DMS114 treated with DMSO at 0.1 percent for 48 hours (cell line): ENCODE measurements at regions not wholly inside any gene's neighbourhood (a gene's known extent, or its start where the extent isn't known, plus 50 kb on each side); places are given as distances from the start of the nearest gene placed in this dataset.

Experiments
- DNase-seq: peaks from one replicate; lab custom pipeline; 2025; ENCODE audit not compliant: unreplicated experiment; lab: John Stamatoyannopoulos, UW

DNA sequence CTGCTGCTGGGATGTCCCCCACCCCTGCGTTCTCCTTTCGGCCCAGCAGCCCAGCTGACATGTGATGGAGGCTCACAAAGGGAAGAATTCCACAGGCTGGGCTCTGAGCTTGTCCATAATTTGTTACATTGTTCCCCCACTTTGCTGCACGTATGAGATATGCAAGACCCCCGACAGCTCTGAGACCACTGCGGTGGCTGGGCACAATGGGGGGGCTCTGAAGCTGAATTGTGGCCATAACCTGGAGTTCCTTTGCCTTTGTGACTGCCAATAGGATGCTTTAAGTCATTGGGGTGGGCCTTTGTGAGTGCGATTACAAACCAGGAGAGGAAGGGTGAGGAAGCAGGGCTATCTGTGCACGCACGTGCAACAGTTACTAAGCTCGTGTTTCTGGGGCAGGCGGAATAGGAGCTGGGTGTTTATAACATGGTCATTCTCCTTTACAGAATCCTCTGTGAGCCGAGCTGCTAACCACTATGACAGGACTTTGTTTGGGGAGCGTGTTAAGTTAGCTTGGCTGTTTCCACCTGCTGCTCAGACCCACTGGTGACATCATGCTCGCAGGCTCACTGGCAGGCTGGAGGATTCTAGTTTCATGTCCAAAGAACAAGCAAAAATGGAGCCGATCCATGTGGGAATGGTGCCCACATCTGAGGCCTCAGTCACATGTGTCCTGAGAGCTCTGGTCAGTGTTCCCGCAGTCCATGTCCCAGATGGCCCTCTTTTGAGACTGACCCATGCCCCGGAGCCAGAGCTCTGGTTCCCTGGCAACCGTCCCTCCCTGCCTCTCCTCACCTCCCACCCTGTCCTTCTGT lies 208.3 kb upstream of the SALL1 start:
- DNase-seq = no peak

DNA sequence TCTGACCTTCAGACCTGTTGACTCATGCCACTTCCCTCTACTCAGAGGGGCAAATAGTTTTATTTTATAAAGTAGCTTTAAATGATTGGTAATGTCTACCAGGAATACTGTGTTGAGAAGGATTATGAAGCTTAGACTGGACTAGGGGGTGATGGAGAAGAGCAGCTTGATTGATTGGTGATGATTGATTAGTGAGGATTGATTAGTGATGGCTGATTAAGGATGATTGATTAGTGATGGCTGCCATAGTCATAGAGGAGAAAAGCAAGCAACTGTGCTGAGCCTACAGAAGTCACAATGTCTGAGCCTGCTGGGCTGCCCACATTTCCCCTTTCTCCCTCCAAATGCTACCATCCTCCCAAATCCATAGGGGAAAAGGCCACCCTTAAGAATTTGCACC lies 206.8 kb upstream of the SALL1 start:
- no peak for DNase-seq

DNA sequence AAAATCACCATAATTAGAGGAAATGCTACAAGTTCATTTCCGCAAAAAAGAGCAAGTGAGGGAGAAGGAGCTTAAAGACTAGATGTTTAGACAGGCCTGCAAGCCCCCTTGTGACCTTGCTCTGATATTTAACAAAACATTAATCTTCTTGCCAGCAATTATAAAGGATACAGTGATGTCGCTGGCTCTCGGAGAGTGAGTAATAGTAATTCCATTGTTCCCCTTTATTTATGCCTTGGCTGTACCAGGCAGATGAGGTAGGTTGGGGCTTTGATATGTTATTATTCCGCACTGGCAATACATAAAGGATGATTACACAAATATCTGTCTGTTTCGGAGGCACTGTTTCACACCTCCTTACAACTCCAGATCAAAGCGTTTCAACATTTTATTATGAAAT lies 204.8 kb upstream of the SALL1 start:
- DNase-seq = no peak

DNA sequence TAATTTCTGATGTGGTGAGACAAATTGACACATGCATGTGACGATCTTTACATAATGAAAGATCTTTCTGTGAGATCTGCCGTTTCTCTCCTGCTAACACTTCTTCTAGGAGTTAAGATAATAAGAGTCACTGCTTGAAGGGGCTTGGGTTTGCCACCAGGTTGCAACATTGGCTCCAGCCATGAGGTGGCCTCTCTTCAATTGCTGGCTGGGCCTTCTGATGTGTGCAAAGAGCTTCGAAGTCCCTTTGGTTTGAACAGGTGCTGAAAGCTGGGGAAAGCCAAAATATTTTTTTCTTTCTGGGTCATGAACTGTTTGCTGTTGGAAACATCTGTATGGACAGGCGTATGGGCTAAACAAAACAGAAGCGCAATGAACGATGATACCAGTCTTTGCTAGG lies 204.1 kb upstream of the SALL1 start:
- DNase-seq = no peak

DNA sequence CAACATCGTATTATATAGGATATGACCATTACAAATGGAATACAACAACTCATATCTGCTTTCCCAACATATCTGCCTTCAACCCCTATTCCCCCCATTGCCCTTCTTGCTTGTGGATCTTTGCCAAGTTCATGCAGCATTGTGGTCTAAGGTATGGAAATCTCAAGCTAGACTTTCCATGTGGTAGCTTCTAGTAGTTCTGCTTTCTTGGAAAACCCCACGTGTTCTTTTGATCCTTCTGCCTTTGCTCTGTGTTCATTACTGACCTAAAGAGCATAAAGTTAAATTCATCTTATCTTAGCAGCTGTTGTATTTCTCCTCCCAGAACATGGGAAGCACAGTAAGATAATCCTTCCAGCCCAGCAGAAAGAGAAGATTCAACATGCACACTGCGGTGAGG lies 202.0 kb upstream of the SALL1 start:
- DNase-seq = no peak

DNA sequence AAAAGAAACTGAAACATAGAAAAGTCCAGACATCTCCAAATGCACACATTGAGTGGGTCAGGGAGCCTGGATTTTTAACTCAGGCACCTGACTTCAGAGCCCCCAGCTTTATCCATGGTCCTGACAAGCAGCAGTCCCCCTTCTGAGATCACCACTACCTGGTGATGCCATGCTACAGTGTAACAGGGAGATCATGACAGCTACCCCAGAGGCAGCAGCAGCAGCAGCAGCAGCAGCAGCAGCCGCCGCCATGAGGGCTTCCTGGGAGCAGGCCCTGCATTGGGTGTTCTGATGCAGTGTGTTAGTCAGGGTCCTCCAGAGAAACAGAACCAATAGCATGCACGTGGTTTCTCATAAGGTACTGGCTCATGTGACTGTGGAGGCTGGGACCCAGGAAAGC lies 198.6 kb upstream of the SALL1 start:
- no peak for DNase-seq

DNA sequence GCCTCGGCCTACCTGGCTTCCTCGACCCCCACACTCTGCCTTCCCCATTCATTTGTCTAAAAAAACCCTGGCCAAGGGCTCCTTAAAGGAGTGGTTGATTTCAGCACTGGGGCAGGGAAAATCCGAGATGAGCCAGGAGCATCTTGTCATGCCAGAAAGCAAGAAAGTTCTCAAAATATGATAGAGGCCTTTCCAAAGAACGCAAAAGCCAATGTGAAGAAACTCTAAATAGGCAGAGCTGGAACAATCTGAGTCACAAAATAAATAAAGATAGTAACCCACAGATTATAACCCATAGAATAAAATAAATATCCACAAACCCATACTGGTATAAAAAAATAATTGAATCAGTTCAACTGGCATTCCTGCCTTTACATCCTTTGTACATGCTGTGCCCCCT lies 192.3 kb upstream of the SALL1 start:
- DNase-seq = no peak

DNA sequence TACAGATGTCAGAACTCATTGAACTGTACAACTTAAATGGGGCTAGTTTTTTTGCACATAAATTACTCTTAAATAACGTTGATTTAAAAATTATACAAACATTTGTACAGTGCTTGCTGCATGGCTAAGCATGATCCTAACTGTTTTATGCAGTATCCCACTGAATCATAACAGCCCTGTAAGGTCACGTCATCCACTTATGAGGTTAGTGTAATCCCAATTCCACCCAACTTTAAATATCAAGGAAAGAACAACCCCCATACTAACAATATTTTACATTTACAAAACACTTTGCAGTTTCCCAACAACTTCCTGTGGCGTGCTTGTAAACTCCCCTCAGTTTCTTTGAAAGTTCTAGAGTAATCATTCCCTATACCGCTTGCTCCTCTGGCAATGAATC lies 190.1 kb upstream of the SALL1 start:
- DNase-seq = no peak

DNA sequence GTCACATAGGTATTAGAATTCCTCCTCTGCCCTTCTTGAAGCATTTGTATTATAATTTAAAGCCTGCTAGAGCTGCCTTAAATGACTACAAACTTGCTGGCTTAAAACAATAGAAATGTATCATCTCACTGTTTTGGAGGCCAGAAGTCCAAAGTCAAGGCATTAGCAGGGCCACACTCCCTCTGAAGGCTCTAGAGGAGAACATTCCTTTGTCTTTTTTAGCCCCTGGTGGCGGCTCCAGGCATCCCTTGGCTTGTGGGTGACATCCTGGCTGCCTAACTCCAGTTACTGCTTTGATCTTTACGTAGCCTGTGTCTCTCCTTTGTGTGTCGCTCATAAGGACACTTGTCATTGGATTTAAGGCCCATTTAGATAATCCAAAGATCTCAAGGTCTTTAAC lies 186.6 kb upstream of the SALL1 start:
- no peak for DNase-seq

DNA sequence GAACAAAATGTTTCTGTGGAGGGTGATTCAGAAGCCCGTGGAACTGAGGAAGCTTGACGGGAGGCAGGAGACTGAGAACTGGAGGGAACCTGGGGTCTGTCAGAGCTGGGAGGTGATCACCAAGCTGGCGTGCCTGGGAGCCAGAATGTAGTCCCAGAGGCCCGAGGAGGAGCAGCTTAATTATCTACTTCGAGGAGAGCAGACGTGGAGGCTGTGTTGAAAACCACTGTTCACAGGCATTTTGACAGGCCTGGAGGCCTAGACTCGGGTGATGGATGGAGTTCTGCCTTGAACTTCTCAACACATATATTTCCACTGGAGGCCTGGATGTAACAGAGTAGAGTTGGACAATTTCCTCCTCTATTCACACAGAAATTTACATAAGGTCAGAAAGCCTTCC lies 177.7 kb upstream of the SALL1 start:
- no peak for DNase-seq

DNA sequence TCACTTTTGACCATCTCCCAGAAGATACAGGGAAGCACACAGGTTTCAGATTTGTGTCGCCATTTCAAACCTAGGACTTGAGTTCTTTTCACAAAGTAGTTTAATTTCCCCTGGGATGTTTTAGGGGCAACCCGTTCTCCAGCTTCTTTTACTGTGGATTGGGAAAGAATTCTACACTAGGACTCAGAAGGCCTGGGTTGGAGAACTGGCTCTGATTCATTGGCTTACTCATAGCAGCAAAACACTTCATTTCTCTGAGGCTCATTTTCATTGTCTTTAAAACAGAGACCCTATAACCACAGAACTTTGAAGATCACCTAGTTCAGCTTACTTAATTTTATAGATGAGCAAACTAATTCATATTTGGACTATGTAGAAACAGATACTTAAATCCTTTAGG lies 175.9 kb upstream of the SALL1 start:
- no peak for DNase-seq

DNA sequence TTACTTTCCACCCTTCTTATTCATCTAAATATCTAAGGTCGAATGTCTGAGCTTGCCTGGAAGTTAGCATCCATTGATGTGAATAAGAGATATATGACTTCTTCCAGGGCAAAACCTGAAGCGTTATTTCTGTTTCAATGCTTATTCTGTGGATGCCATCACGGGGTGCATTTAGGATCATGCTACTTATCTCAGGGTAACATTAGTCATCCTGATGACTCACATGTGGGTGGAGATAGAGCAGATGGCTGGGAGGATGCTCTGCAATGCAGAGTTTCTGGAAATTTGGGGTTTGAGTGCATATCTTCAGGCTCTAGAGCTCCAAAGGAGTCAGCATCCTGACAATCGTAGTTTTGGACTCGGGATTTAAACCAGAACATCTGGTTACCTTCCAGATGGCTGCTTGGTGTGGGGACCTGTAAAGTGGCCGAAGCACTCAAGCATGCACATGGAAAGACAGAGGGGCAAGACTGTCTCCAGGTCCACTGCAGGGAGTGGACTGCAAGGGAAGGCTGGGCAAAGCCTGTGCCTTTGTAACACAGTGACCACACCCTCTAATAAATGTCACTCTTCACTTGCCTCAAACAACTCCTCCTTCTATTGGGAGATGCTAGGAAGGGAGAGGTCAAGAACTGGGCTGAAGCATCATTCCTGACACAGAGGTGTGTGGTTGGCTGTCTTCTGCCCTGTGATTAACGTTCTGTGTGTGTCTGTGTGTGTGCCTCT lies 175.2 kb upstream of the SALL1 start:
- DNase-seq = no peak

DNA sequence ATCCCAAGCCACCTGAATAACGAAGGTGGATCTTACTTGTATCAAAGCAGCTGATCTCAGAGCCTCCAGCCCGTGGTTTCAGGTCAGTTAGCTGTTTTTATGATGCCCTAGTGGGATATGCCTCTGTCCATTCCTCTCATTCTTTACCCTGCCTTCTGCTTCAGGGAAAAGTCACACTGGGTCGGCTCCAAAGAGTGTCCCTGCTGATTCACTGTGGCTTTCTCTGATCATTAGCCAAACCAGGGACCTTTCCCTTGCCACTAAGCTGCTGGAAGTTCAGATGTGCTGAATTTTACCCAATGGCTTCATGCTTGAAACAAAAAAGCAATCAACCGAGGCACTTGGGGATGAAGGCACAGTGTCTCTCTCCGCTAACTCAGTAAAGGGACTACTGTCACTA lies 170.2 kb upstream of the SALL1 start:
- DNase-seq = no peak

DNA sequence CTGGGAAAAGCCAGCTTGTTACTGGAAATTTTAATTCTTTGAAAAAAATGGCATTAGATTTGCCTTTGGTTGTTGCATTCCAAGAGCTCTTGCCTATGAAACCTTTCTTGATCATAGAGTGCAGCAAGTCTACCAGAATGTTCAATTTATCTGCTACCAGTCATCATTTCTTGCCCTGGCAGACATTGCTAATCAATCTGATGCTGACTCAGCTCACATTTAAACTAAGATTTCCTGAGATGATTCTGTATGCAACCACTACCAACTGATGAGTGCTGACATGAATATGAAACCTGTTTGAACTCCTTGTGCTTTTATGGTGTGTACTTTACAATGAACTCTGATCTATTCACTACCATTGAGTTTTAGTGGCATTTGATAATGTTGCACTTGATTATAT lies 166.5 kb upstream of the SALL1 start:
- no peak for DNase-seq

DNA sequence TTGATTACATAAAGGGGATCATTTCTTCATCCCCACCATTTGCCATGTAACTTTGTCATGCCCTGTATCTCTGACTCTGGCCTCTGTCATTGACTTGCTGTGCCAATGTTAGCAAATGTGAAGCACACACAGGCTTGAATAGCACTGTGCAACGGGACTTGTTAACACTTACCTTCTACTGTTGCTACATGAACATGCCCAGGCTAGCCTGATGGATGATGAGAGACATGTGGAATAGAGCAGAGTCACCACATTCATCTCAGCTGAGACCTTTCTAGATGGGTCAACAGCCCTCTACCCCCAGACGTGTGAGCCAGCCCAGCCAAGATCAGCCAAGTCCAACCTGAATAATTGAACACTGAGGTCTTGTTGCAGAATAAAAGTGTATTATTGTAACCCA lies 162.1 kb upstream of the SALL1 start:
- DNase-seq = no peak

DNA sequence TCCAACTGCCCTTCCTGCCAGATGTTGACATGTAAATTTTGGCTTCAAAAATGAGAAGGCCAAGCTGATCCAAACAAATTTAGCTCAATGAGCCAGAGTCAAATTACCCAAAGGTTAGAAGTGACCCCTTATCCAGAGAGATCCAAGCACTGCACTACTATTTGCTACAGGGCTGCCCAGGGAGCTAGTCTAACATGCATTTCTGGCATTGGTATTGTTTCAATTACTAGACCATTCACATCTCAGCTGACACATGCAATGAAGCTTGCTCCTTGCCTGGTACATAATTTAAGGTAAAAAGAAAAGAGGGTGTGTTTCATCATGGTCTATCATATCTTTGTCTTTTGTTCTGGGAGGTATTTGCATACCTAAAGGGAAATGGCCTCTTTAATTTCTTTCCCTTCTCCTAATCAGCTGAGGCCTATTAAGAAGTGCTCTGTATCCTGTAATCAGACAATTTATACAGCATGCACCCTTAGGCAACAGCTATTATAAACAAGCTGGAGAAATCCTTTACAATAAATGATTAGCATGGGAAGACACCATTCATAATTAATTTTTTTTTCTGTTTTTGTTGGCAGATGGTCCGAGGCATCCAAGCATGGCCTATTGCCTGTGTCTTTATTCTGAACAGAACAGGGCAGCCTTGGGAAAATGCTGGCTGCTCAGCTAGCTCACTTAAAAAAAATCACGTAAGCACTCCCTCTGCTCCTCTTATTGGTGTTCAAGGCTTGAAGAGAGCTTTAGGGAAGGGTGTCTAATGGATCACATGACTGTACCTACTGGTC lies 161.5 kb upstream of the SALL1 start:
- no peak for DNase-seq

DNA sequence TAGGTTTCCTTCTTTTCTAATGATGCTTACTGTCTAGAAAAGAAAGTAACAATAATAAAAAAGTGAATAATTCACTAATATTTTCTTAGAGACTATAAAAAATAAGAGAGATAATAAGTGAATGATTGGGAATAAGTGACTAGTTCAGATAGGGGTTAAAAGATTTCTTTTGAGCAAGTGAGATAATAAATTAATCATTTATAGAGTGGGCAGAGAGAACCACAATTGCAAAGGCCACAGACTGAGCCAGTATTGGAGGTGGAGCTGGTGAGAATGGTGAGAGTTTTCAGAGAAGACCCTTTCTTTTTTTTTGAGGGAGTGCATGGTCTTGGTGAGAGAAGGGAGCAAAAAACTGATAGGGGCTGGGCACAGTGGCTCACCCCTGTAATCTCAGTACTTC lies 159.1 kb upstream of the SALL1 start:
- DNase-seq = no peak

DNA sequence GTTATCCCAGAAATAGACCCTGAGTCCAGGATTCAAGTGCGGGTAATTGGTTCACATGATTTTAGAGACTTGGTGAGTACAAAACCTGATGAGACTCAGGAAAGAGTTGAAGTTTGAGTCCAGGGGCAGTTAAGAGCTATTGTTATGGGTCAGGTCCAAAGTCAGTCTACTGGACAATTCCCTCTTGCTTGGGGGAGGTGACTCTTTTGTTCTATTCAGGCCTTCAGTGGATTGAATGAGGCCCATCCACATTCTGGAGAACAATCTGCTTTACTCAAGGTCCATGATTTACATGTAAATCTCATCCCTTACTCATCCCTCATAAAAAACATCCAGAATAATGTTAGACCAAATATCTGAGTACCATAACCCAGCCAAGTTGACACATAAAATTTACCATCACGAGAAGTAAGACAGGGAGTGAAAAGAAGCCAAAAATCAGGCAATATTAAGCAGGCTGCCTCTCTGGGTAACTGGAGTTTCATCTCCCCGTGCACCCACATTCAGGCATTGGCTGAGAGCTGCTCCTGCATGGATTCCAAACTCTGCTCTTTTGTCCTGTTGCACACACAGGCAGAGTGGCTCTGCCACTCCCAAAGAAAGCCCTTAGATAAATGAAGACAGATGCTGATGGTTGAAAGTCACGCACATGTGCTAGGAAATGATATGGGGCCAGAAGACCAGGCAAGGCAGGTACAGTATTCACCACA lies 156.0 kb upstream of the SALL1 start:
- DNase-seq = no peak

DNA sequence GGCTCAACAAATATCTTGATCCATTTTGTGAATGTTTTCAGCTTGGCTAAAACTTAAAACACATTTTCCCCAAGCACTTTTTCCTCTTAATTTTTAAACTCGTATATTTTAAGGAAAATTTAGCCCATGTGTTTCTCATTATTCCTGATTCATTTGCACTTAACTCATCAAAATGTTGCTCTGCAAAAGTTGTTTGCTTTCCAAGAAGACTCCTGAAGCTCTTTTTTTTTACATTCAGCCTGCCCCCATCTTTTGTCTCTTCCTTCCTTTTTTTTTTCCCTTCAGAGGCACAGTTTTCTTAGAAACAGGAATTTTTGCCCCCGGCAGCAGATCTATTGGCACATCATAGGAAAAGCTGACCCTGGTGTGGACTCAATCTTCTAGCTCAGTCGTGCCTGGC lies 155.0 kb upstream of the SALL1 start:
- DNase-seq = no peak

DNA sequence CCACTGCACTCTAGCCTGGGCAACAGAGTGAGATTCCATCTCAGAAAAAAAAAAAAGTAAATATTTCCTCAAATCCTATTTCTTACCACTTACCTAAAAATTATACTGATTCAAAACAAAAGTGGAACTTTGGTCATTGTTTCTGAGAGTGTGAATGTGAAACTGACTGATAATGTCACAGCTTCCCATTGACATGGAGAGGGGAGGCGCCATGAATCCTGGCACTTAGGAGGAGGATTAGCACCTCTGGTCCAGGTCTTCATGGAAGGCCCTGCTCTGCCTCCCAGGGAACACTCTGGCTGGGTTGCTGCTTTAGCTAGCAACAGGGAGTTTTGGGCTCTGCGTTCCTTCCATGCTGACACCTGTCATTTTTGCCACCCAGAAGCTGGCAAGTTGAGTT lies 154.3 kb upstream of the SALL1 start:
- DNase-seq = no peak

DNA sequence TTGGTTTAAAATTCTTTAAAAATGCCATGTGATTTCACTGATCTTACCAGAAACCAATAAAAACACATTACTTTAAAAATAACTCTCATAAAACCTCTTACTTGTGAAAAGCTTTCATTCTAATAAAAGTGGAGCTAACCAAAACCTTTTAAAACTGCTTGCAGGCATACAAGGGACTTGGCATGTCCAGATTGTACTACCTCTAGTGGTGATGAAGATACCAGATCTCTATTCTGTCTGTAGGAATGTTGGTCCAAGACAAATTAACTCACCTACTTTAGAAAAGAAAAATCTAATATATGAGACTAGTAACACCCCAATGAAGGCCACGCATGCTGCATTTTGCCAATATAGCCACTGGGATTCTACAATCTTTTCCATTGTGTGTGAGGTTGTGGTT lies 151.0 kb upstream of the SALL1 start:
- DNase-seq = no peak
